ENCODE measurements at regions not wholly inside any gene's neighbourhood (a gene's known extent, or its start where the extent isn't known, plus 50 kb on each side); places are given as distances from the start of the nearest gene placed in this dataset.

- TF ChIP-seq MBD4 (IDR thresholded peaks at IDR 0.05; ENCODE audit: borderline replicate concordance, low read length) (peak; percentile 67; the same call in 1 of the 2 replicates), PRDM4 (CRISPR knock-in tag; IDR thresholded peaks at IDR 0.05; ENCODE audit: borderline replicate concordance) (no peak), ZNF331 (CRISPR knock-in tag; IDR thresholded peaks at IDR 0.05) (peak; percentile 81; the same call in 1 of the 2 replicates), ATF7 (IDR thresholded peaks at IDR 0.05) (no peak), ATF7 (CRISPR knock-in tag; IDR thresholded peaks at IDR 0.05) (peak; percentile 84; the same call in 1 of the 2 replicates), PTBP1 (IDR thresholded peaks at IDR 0.05; ENCODE audit: low read depth, low read length, poor library complexity, severe bottlenecking) (no peak), ZBTB44 (CRISPR knock-in tag; IDR thresholded peaks at IDR 0.05) (no peak), SUZ12 (IDR thresholded peaks at IDR 0.05; ENCODE audit: low read depth, low read length) (no peak), PRDM10 (CRISPR knock-in tag; IDR thresholded peaks at IDR 0.05; ENCODE audit: low read depth) (0 out of 2 replicates have a peak, but pooled peaks have one; percentile 24), ZNF644 (CRISPR knock-in tag; IDR thresholded peaks at IDR 0.05; ENCODE audit: low read depth) (0 out of 2 replicates have a peak, but pooled peaks have one; percentile 31), SKI (IDR thresholded peaks at IDR 0.05; ENCODE audit: partially characterized antibody) (peak; percentile 81), CBFB (CRISPR knock-in tag; IDR thresholded peaks at IDR 0.05) (no peak), ZNF253 (CRISPR knock-in tag; IDR thresholded peaks at IDR 0.05; ENCODE audit: borderline replicate concordance) (no peak), MED1 (CRISPR knock-in tag; IDR thresholded peaks at IDR 0.05) (peak; percentile 66), ZNF263 (CRISPR knock-in tag; IDR thresholded peaks at IDR 0.05) (peak; percentile 70), BCLAF1 (IDR thresholded peaks at IDR 0.05) (no peak), TEF (CRISPR knock-in tag; IDR thresholded peaks at IDR 0.05) (0 out of 2 replicates have a peak, but pooled peaks have one; percentile 33), ZNF20 (CRISPR knock-in tag; IDR thresholded peaks at IDR 0.05) (no peak)
Measured at GRCh38 chr6:27553123-27553904, 80.4 kb upstream of the ZNF184 start (continued).

Data from HepG2 (cell line).